HCT116 (cell line): ENCODE measurements at regions not wholly inside any gene's neighbourhood (a gene's known extent, or its start where the extent isn't known, plus 50 kb on each side); places are given as distances from the start of the nearest gene placed in this dataset.

Experiments
- ATAC-seq: fragments of 200-7000 bp; cut with Tn5 transposase; 2 replicates; pipeline ENCODE4 v1.9.1; 2020; ENCODE audit warnings: mild to moderate bottlenecking, moderate library complexity
- BruUV-seq: library from RNA; stranded (reverse); fragments of 400-500 nt; replicated peaks from 2 replicates; lab custom pipeline; 2021; lab: Mats Ljungman, UMichigan
- CTCF ChIA-PET: fragments of 300-600 bp; sonication (Branson Sonifier 250); formaldehyde crosslinking; loops from one replicate; lab custom pipeline; 2021; ENCODE audit warnings: antibody characterized with exemption; lab: Charles Lee
- POLR2A ChIA-PET: fragments of 300-600, 350-600 bp; sonication (Branson Sonifier 250); formaldehyde crosslinking; loops from one replicate; lab custom pipeline; 2021; ENCODE audit warnings: antibody characterized with exemption; lab: Charles Lee
- RAD21 ChIA-PET, 2 experiments: fragments of 300-600 bp; sonication (Branson Sonifier 250); formaldehyde crosslinking; loops; one replicate each; lab custom pipeline; 2023; ENCODE audit warnings: low total read pairs in 2 of 2; ENCODE audit not compliant: uncharacterized antibody in 2 of 2, unreplicated experiment in 2 of 2, low non-redundant PET in 1 of 2; lab: Charles Lee
- DNase-seq: peaks from one replicate; pipeline ENCODE4 v3.0.0-alpha.2; 2010; ENCODE audit warnings: low read depth, low spot score
- H2AFZ ChIP-seq: fragments of 200-600 bp; shearing (Covaris generic), sonication (generic); 2 replicates; pipeline ENCODE4 v1.6.1; 2017; ENCODE audit warnings: low read depth, mixed run types, mixed read lengths, antibody characterized with exemption, low read length; ENCODE audit not compliant: poor library complexity, severe bottlenecking
- H3K27ac ChIP-seq: 2 replicates; pipeline ENCODE4 v1.5.1; 2012; ENCODE audit warnings: low read depth, low read length
- H3K27me3 ChIP-seq: fragments of 200-600 bp; sonication (generic); 2 replicates; pipeline ENCODE4 v1.6.1; 2016; ENCODE audit warnings: mixed run types, low read length, mixed read lengths; ENCODE audit not compliant: insufficient read depth
- H3K36me3 ChIP-seq, 2 experiments: fragments of 200-500 bp in 1 of 2; fragments of 200-600 bp in 1 of 2; sonication (Bioruptor generic) in 1 of 2; sonication (generic) in 1 of 2; 2 replicates each; pipeline versions ENCODE4 v1.5.1 to v1.6.1; 2014 to 2016; ENCODE audit warnings: low read length in 2 of 2, inconsistent platforms in 1 of 2, mixed read lengths in 1 of 2, mixed run types in 1 of 2; ENCODE audit not compliant: insufficient read depth in 2 of 2, control insufficient read depth in 1 of 2
- H3K4me1 ChIP-seq, 2 experiments: fragments of 200-600 bp in 1 of 2; sonication (generic) in 1 of 2; 2 replicates each; pipeline versions ENCODE4 v1.5.1 to v1.6.1; 2012 to 2017; ENCODE audit warnings: low read length in 2 of 2, inconsistent platforms in 1 of 2, mild to moderate bottlenecking in 1 of 2, mixed read lengths in 1 of 2, mixed run types in 1 of 2, moderate library complexity in 1 of 2; ENCODE audit not compliant: insufficient read depth in 2 of 2, control insufficient read depth in 1 of 2
- H3K4me2 ChIP-seq: fragments of 200-600 bp; sonication (generic); 2 replicates; pipeline ENCODE4 v1.6.1; 2017; ENCODE audit warnings: mixed run types, low read length, mixed read lengths
- H3K4me3 ChIP-seq, 2 experiments: fragments of 200-600 bp in 1 of 2; sonication (generic) in 1 of 2; replicated peaks in 1 of 2; 2 replicates each; pipeline ENCODE4 v1.5.1; 2011 to 2016; ENCODE audit warnings: low read length in 2 of 2, control low read depth in 1 of 2, low read depth in 1 of 2, mild to moderate bottlenecking in 1 of 2, mixed read lengths in 1 of 2, mixed run types in 1 of 2
- H3K79me2 ChIP-seq: fragments of 200-600 bp; sonication (generic); 2 replicates; pipeline ENCODE4 v1.6.1; 2017; ENCODE audit warnings: mild to moderate bottlenecking, mixed run types, low read length, moderate library complexity, mixed read lengths; ENCODE audit not compliant: insufficient read depth
- H3K9ac ChIP-seq: fragments of 200-600 bp; sonication (generic); 2 replicates; pipeline ENCODE4 v1.6.1; 2016; ENCODE audit warnings: low read length, mixed read lengths
- H3K9me2 ChIP-seq: fragments of 200-600 bp; sonication (generic), shearing (Covaris generic); 2 replicates; pipeline ENCODE4 v1.6.1; 2017; ENCODE audit warnings: mixed run types, mild to moderate bottlenecking, moderate library complexity; ENCODE audit not compliant: insufficient read depth
- H3K9me3 ChIP-seq, 2 experiments: fragments of 200-500 bp in 1 of 2; fragments of 200-600 bp in 1 of 2; sonication (Bioruptor generic) in 1 of 2; sonication (generic) in 1 of 2; 2 replicates each; pipeline ENCODE4 v1.6.1; 2014 to 2017; ENCODE audit warnings: low read length in 2 of 2, mixed read lengths in 2 of 2, inconsistent platforms in 1 of 2, low read depth in 1 of 2, mild to moderate bottlenecking in 1 of 2, mixed run types in 1 of 2, moderate library complexity in 1 of 2; ENCODE audit not compliant: control insufficient read depth in 1 of 2, insufficient read depth in 1 of 2
- H4K20me1 ChIP-seq: fragments of 200-600 bp; sonication (generic), shearing (Covaris generic); 2 replicates; pipeline ENCODE4 v1.6.1; 2017; ENCODE audit warnings: mixed run types, mild to moderate bottlenecking, moderate library complexity; ENCODE audit not compliant: insufficient read depth
- ATF3 ChIP-seq: IDR thresholded peaks from 2 replicates; pipeline ENCODE4 v1.6.1; 2012
- CBX3 ChIP-seq: IDR thresholded peaks from 2 replicates; pipeline ENCODE4 v1.6.1; 2012; ENCODE audit warnings: low read depth
- CEBPB ChIP-seq: IDR thresholded peaks from 2 replicates; pipeline ENCODE4 v1.6.1; 2012; ENCODE audit warnings: low read depth
- CTCF ChIP-seq, 3 experiments: fragments of 200-600 bp in 1 of 3; sonication (generic) in 1 of 3; IDR thresholded peaks in 2 of 3; conservative IDR thresholded peaks in 1 of 3; 2 replicates each; pipeline ENCODE4 v1.5.1; 2012 to 2017; ENCODE audit warnings: low read depth in 2 of 3, low read length in 2 of 3, antibody characterized with exemption in 1 of 3, borderline replicate concordance in 1 of 3, control low read depth in 1 of 3, mild to moderate bottlenecking in 1 of 3, mixed read lengths in 1 of 3, mixed run types in 1 of 3, moderate library complexity in 1 of 3; ENCODE audit not compliant: insufficient read depth in 1 of 3
- EGR1 ChIP-seq: IDR thresholded peaks from 2 replicates; pipeline ENCODE4 v1.6.1; 2012; ENCODE audit warnings: low read depth
- ELF1 ChIP-seq: IDR thresholded peaks from 2 replicates; pipeline ENCODE4 v1.6.1; 2012; ENCODE audit warnings: low read depth, borderline replicate concordance
- EZH2 ChIP-seq: fragments of 200-600 bp; sonication (generic); IDR thresholded peaks from 2 replicates; pipeline ENCODE4 v1.6.1; 2017; ENCODE audit warnings: antibody characterized with exemption, mixed run types
- EZH2phosphoT487 ChIP-seq: fragments of 200-600 bp; IDR thresholded peaks from 2 replicates; pipeline ENCODE4 v1.6.1; 2018; ENCODE audit warnings: antibody characterized with exemption, borderline replicate concordance
- JUND ChIP-seq: IDR thresholded peaks from 2 replicates; pipeline ENCODE4 v1.6.1; 2012
- MAX ChIP-seq: IDR thresholded peaks from 2 replicates; pipeline ENCODE4 v1.6.1; 2012
- POLR2A ChIP-seq: IDR thresholded peaks from 2 replicates; pipeline ENCODE4 v1.7.0; 2011; ENCODE audit warnings: borderline replicate concordance; ENCODE audit not compliant: insufficient read depth, insufficient read length; ENCODE audit errors: extremely low read depth
- RAD21 ChIP-seq: IDR thresholded peaks from 2 replicates; pipeline ENCODE4 v1.6.1; 2012; ENCODE audit warnings: low read depth, mild to moderate bottlenecking
- SIN3A ChIP-seq: IDR thresholded peaks from 2 replicates; pipeline ENCODE4 v1.6.1; 2012; ENCODE audit warnings: low read depth
- SP1 ChIP-seq: IDR thresholded peaks from 2 replicates; pipeline ENCODE4 v1.6.1; 2012; ENCODE audit warnings: low read depth
- SRF ChIP-seq: IDR thresholded peaks from 2 replicates; pipeline ENCODE4 v1.6.1; 2012; ENCODE audit warnings: low read depth
- TCF7L2 ChIP-seq: IDR thresholded peaks from 2 replicates; pipeline ENCODE4 v1.7.0; 2011; ENCODE audit warnings: borderline replicate concordance, inconsistent platforms; ENCODE audit not compliant: insufficient read depth, insufficient read length; ENCODE audit errors: extremely low read depth
- YY1 ChIP-seq: IDR thresholded peaks from 2 replicates; pipeline ENCODE4 v1.6.1; 2011; ENCODE audit warnings: low read length, low read depth, moderate library complexity, mild to moderate bottlenecking; ENCODE audit not compliant: insufficient replicate concordance; ENCODE audit errors: extremely low read depth
- ZBTB33 ChIP-seq: IDR thresholded peaks from 2 replicates; pipeline ENCODE4 v1.6.1; 2011; ENCODE audit warnings: mild to moderate bottlenecking, low read length, moderate library complexity; ENCODE audit not compliant: insufficient replicate concordance; ENCODE audit errors: extremely low read depth
- ZNF274 ChIP-seq: fragments of 200-500 bp; sonication (Bioruptor generic); IDR thresholded peaks from 2 replicates; pipeline ENCODE4 v1.6.1; 2014; ENCODE audit warnings: mild to moderate bottlenecking, low read depth, low read length, inconsistent platforms
- intact Hi-C: fragments of 100-400 bp; cut with micrococcal nuclease; formaldehyde crosslinking; loops from 2 replicates; pipeline ENCODE4 v1.10.0; 2022

GRCh38 chr12:75712223-75712622 lies 200.8 kb upstream of the KRR1 start (continued):
- TF ChIP-seq EZH2 (no peak), SRF (peak; percentile 70)

- CTCF ChIA-PET, result interaction anchor here (1.1 to 1.5 kb wide), 2 partner anchors 14 to 184 kb away, joined by 3 to 5 read pairs; no protein-coding TSS in a partner anchor
- ATAC-seq (no peak), DNase-seq (no peak)
- no TSS peak for BruUV-seq
- no peak overlapping the region for H3K4me3 ChIP-seq
- H3K9me2 ChIP-seq, result no peaks in the 10 kb centered on the region
- intact Hi-C loops, result loop anchor here (5.0 kb wide), 1 partner anchor 741 kb away; no protein-coding TSS in a partner anchor
- H3K4me1 ChIP-seq, result peaks cover 90 to 99% of the 10 kb centered on the region in 2 experiments
- H4K20me1 ChIP-seq, result no peaks in the 10 kb centered on the region
- peaks cover 4% of the 10 kb centered on the region; the same call in 1 of the 2 replicates for H3K79me2 ChIP-seq
- H3K9me3 ChIP-seq, result no peaks in the 10 kb centered on the region
- H3K9ac ChIP-seq, result peak overlapping the region; percentile 47
- POLR2A ChIA-PET, result interaction anchor here (0.6 to 4.7 kb wide), 12 partner anchors 10 to 623 kb away, joined by 3 to 17 read pairs (median 5); no protein-coding TSS in a partner anchor
- RAD21 ChIA-PET, result no interaction called here
- H3K27me3 ChIP-seq, result no peaks in the 10 kb centered on the region
- no peaks in the 10 kb centered on the region for H3K36me3 ChIP-seq
- peak overlapping the region; percentile 52 for H3K4me2 ChIP-seq
- H3K27ac ChIP-seq, result peak overlapping the region; percentile 100
- no peak overlapping the region for H2AFZ ChIP-seq
- TF ChIP-seq CTCF (IDR thresholded peaks at IDR 0.05 in 2 of 3, conservative IDR thresholded peaks at IDR 0.05 in 1 of 3; ENCODE audit: borderline replicate concordance in 1 of 3, insufficient read depth in 1 of 3, low read depth in 2 of 3, low read length in 2 of 3), result no peak
- no peak for TF ChIP-seq CBX3
- TF ChIP-seq CEBPB, result no peak
- no peak for TF ChIP-seq EGR1
- no peak for TF ChIP-seq EZH2phosphoT487
- no peak for TF ChIP-seq SIN3A
- TF ChIP-seq RAD21, result no peak
- TF ChIP-seq SRF, result no peak
- TF ChIP-seq TCF7L2, result no peak
- TF ChIP-seq ZNF274, result no peak
- no peak for TF ChIP-seq YY1
- no peak for TF ChIP-seq MAX
- TF ChIP-seq ZBTB33, result no peak
- TF ChIP-seq JUND, result no peak
- no peak for TF ChIP-seq SP1
- no peak for TF ChIP-seq ELF1
- TF ChIP-seq POLR2A, result no peak
- TF ChIP-seq ATF3, result no peak
These were observed 199.9 kb upstream of the KRR1 start for GRCh38 chr12:75711271-75711670.
